ENCODE measurements at regions not wholly inside any gene's neighbourhood (a gene's known extent, or its start where the extent isn't known, plus 50 kb on each side); places are given as distances from the start of the nearest gene placed in this dataset.

DNA sequence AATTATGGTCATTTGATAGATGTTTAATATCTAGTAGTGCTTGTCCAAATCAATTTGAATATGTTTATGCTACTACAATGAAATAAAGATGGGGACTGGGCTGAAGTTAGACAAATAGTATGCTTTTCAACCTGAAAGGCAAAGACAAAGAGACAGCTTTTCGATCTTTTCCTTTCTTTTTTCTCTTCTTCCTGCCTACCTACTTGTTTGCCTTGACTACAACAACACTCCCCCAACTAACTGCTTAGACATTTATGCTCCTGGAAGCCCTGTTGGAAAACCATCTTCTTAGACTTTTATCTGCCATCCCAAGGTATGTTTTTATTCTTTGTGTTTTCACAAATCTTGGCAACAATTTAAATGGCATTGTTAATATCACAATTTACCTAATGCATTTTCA, 374.4 kb upstream of the DDI1 start:
- H3K9me1 ChIP-seq (replicated peaks; ENCODE audit: control insufficient read depth, extremely low read depth, insufficient read depth, low read length) = no peaks in the 10 kb centered on the region
- peak overlapping the region; percentile 6 for H2AFZ ChIP-seq (ENCODE audit: low read depth, low read length)
- H3K4me1 ChIP-seq (ENCODE audit: control insufficient read depth, extremely low read depth, insufficient read depth, low read length) = peaks cover 5% of the 10 kb centered on the region
- intact Hi-C loops (cut with micrococcal nuclease) = no loop called here
- TF ChIP-seq GATA2 (IDR thresholded peaks at IDR 0.05; ENCODE audit: insufficient read depth, insufficient read length, low read depth, low read length) = no peak
- TF ChIP-seq, protein P1, sequence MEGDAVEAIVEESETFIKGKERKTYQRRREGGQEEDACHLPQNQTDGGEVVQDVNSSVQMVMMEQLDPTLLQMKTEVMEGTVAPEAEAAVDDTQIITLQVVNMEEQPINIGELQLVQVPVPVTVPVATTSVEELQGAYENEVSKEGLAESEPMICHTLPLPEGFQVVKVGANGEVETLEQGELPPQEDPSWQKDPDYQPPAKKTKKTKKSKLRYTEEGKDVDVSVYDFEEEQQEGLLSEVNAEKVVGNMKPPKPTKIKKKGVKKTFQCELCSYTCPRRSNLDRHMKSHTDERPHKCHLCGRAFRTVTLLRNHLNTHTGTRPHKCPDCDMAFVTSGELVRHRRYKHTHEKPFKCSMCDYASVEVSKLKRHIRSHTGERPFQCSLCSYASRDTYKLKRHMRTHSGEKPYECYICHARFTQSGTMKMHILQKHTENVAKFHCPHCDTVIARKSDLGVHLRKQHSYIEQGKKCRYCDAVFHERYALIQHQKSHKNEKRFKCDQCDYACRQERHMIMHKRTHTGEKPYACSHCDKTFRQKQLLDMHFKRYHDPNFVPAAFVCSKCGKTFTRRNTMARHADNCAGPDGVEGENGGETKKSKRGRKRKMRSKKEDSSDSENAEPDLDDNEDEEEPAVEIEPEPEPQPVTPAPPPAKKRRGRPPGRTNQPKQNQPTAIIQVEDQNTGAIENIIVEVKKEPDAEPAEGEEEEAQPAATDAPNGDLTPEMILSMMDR (IDR thresholded peaks at IDR 0.05; ENCODE audit: extremely low read depth in 1 of 2, insufficient read depth in 1 of 2, low read depth in 1 of 2, low read length in 2 of 2) = no peak
- no peak for TF ChIP-seq EZH2 (IDR thresholded peaks at IDR 0.05; ENCODE audit: borderline replicate concordance, low read depth, low read length, severe bottlenecking)
- no peak for TF ChIP-seq JUN (IDR thresholded peaks at IDR 0.05; ENCODE audit: borderline replicate concordance, insufficient read depth, insufficient read length, low read depth)
- TF ChIP-seq POLR2AphosphoS5 (IDR thresholded peaks at IDR 0.05; ENCODE audit: insufficient read depth, low read depth, low read length) = no peak
- TF ChIP-seq POLR2A (IDR thresholded peaks at IDR 0.05; ENCODE audit: low read depth, low read length) = no peak
- TF ChIP-seq MYC (IDR thresholded peaks at IDR 0.05; ENCODE audit: low read depth, low read length) = no peak
- TF ChIP-seq FOS (IDR thresholded peaks at IDR 0.05; ENCODE audit: borderline replicate concordance, insufficient read depth, low read length) = no peak
- TF ChIP-seq, protein P2, sequence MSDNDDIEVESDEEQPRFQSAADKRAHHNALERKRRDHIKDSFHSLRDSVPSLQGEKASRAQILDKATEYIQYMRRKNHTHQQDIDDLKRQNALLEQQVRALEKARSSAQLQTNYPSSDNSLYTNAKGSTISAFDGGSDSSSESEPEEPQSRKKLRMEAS (IDR thresholded peaks at IDR 0.05; ENCODE audit: insufficient read depth, insufficient read length) = no peak
- H3K36me3 ChIP-seq (ENCODE audit: control insufficient read depth in 2 of 2, extremely low read depth in 1 of 2, insufficient read depth in 2 of 2, low read length in 2 of 2) = no peaks in the 10 kb centered on the region
- H3K79me2 ChIP-seq (ENCODE audit: control insufficient read depth, insufficient read depth, low read length) = no peaks in the 10 kb centered on the region
- BruUV-seq (replicated peaks) = no TSS peak
- POLR2A ChIA-PET = no interaction called here
- DNase-seq (ENCODE audit: low read depth, low spot score) = peak; percentile 32
- H3K4me2 ChIP-seq (ENCODE audit: insufficient read depth, low read length) = no peak overlapping the region
- no peak for FAIRE-seq
- H3K27ac ChIP-seq (ENCODE audit: insufficient read depth, low read depth, low read length) = no peak overlapping the region
- dilution Hi-C loops (cut with MboI; ENCODE audit: extremely low pct_ligation_motif_present, low sequenced_read_pairs) = no loop called here
- H3K9ac ChIP-seq (replicated peaks; ENCODE audit: extremely low read depth, insufficient read depth, low read length) = no peak overlapping the region
- no peaks in the 10 kb centered on the region for H3K27me3 ChIP-seq (ENCODE audit: control insufficient read depth in 2 of 2, insufficient read depth in 2 of 2, low read length in 2 of 2)
- CTCF ChIA-PET = interaction anchor here (0.9 to 1.3 kb wide), 4 partner anchors 12 to 291 kb away, joined by 3 to 5 read pairs (median 3); no protein-coding TSS in a partner anchor
- H4K20me1 ChIP-seq (replicated peaks; ENCODE audit: control insufficient read depth, extremely low read depth, insufficient read depth, low read length) = no peaks in the 10 kb centered on the region
- H3K9me3 ChIP-seq (replicated peaks; ENCODE audit: control insufficient read depth, insufficient read depth, low read length) = no peaks in the 10 kb centered on the region
- no peak overlapping the region for H3K4me3 ChIP-seq (replicated peaks in 1 of 3; ENCODE audit: insufficient read depth in 1 of 3, low read depth in 1 of 3, low read length in 3 of 3)
